ENCODE measurements at regions not wholly inside any gene's neighbourhood (a gene's known extent, or its start where the extent isn't known, plus 50 kb on each side); places are given as distances from the start of the nearest gene placed in this dataset.

- DNase-seq = no peak
Measured at GRCh38 chr14:29222006-29222405, 455.4 kb downstream of the FOXG1 start.

DNA sequence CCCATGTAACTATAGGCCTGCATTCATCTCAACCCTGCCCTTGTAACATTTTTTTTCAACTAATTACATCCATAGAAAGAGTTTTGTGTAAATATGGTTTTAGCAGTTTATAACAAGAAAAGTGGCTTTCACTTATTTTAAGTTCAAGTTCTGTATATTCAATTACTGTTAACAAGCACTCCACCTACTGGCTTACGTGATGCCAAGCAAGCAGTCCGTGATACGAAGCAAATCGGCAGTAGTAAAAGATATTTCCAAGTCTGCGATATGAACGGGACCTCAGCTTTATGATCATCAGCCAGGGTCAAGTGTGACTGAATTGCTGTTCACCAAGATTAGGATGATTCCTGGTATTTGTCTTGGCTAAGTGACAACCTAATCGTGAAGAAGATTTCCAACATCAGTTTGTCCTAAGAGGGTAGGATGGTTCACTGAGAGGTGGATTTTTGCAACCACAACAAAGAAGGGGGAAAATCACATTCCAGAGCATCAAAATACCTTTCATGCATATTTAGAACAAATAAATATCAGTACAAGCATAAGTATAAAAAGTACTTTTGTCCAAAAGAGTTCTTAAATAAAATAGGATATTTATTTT is 456.2 kb downstream of the FOXG1 start:
- peak in 3 of 4 experiments; percentile 2 to 7 (median 6) for DNase-seq

DNA sequence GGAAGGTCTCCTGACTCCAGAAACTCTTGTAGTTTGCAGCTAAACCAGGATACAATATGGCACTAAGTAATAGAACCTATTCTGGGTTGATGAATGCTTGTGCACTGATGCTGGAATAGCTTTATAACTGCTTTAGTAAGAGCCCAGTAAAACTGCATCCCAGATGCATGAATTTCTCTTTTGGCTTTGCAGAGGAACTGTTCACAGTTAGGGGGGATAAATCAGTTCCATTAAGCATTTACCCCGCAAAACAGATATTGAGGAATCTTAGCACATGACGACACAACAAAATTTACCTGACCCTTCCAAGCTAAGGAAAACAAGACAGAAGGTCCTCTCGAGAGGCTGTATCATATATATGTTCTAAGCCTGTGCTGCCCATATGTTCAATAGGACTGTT is 457.4 kb downstream of the FOXG1 start:
- DNase-seq = no peak

- no peak for DNase-seq
Measured at GRCh38 chr14:29227631-29228030, 461.0 kb downstream of the FOXG1 start.

DNA sequence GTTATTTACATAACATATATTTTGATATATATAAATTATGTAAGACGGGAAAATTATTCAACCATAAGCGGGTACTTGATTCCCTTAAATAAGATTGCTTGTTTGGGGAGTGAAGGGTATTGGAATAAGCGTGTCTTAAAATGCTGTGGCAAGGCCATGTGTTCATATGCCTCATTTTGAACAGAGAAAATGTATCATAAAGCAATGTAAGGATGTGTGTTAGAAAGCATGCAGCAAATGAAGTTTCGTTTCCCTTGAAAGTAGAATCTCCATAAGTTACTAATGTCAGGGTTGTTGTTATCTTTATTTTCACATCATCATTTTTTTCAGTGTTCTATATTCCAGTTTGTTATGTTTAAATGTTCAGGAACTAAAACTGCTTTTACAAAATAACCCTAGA is 465.6 kb downstream of the FOXG1 start:
- no peak for DNase-seq

- DNase-seq = no peak
Measured at GRCh38 chr14:29232711-29233110, 466.1 kb downstream of the FOXG1 start.

DNA sequence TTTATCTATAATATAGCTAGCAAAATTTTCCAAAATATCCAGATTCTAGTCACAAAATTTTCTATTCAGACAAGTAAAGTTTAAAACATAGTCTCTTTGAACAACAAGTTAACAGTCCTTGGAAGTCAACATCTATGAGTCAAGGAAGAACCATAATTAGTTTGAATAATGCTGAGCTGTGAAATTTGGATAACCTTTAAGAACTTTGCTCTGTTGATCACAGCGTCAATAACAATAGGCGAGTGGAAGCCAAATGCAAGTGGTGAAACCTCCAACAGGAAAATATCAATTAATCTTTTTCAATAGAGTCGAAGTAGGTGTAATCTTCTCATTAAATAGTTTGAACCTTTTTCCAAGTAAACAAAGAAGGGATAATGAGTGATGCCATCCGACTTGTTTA is 466.6 kb downstream of the FOXG1 start:
- DNase-seq = no peak

DNA sequence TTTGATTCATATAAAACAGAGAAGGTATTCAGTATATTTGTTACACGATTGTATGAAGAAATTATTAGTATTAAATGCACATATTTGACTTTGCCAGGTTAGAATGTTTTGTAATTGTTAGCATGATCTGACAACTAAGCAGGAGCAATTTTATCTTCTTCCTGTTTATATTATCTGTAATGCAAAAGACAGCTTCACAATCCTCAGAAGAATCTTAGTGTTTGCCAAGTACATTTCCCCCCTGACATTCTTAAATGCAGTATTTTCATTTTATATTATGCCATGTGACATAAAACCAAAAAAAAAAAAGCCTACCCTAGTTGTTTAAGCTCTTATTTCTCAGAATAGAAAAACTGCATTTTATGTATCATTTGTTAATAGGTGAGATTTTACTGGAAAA is 469.4 kb downstream of the FOXG1 start:
- DNase-seq = no peak

DNA sequence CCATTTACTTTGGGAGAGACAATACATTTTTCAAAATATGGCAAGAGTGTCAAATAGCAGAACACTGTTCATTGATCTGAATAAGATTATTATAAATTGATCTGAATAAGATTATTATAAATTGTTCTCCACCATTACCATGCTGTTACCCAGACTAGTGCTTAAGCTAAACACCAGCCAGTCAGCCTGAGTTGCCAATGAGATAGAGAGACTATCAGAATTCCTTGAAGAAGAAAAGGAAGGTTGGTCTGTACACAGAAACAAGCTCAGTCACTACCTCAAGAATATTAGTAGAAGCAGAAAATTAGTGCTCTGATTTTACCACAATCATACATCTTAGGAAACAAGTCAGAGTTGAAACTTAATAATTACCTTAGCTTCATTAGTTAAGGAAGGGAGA is 469.8 kb downstream of the FOXG1 start:
- no peak for DNase-seq

DNA sequence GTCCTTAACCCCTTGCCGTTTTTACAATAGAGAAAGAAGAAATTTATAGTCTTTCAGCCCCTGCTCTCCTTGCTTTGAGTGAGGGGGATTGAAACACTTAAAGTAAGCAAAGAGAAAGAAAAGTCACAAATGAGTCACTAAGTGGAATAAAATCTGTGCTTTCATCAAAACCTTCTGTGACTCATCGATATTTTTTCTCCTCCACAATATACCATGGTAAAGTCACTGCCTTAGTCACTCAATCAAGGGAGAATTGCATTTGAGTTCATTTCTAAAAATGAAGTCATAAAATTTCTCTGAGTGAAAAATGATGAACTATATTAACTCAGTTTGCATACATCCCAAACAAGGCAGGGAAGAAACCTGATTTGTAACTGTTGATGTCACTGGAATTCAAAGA is 470.3 kb downstream of the FOXG1 start:
- DNase-seq = no peak

DNA sequence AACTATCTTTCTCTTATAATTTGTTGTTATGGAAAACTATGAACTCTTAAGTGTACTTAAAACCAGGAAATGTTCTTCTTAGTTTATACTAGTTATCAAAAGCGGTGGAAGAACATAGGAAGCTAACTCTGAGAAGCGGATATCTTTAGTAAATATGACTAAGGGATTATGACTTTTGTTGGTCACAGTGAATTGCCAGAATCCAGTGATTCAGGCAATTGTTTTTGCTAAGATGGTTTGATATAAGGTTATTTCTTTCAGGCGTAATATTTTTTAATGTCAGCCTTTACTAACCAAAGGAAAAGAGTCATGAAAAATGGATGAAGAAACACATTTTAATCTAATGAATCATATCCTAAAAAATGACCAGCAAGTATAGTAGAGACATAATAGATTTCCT is 473.5 kb downstream of the FOXG1 start:
- DNase-seq = no peak

- DNase-seq = no peak
Measured at GRCh38 chr14:29242755-29243754, 476.5 kb downstream of the FOXG1 start.

DNA sequence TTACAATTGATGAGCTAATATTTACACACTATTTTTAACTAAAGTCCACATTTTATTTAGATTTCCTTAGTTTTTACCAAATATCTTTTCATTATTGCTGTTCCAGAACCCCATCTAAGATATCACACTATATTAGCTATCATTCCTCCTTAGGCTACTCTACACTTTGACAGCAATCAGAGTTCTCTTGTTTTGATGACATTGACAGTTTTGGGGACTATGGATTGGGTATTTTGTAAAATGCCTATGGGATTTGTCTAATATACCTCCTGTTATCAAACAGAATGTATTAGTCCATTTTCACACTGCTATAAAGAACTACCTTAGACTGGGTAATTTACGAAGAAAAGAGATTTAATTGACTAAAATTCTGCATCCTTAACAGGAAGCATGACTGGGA is 489.1 kb downstream of the FOXG1 start:
- DNase-seq = no peak

- DNase-seq = no peak
Measured at GRCh38 chr14:29262979-29263378, 496.4 kb downstream of the FOXG1 start.

- no peak for DNase-seq
Measured at GRCh38 chr14:29264865-29265264, 498.3 kb downstream of the FOXG1 start.

DNA sequence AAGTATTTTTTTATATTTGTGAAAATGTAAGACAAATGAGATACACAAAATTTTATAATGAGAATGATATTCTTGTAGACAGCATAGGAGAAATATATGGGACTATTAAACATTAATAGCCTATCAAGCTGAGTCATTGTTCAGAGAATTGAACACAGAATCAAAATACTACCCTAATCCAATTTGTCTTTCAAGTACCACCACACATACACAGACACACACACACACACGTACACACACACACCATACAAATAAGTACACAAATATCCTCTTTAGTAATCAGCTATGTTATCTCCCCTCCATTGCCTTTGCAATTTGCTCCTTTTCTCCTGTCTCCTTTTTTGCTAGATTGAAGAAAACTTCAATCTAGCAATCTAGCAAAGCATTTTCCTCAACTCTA is 499.3 kb downstream of the FOXG1 start:
- DNase-seq = no peak

DNA sequence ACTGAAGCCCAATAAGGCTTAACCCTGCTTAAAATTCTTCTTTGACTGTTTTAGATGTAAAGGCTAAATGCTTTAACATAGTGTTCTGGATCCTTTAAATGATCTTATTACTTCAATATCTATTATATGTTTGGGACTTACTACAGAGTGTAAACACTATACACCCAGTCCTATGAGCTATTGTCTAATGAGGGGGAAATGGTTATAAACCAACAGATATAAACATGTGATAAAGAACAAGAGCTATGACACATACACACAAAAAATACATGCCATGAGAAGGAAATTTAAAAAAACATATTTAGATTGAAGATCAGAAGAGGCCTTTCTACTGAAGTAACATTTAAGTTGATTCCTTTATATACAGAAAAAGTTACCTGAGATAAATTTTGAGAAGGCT is 505.1 kb downstream of the FOXG1 start:
- no peak for DNase-seq

GRCh38 chr14:29273513-29273912 is 506.9 kb downstream of the FOXG1 start:
- no peak for DNase-seq

DNA sequence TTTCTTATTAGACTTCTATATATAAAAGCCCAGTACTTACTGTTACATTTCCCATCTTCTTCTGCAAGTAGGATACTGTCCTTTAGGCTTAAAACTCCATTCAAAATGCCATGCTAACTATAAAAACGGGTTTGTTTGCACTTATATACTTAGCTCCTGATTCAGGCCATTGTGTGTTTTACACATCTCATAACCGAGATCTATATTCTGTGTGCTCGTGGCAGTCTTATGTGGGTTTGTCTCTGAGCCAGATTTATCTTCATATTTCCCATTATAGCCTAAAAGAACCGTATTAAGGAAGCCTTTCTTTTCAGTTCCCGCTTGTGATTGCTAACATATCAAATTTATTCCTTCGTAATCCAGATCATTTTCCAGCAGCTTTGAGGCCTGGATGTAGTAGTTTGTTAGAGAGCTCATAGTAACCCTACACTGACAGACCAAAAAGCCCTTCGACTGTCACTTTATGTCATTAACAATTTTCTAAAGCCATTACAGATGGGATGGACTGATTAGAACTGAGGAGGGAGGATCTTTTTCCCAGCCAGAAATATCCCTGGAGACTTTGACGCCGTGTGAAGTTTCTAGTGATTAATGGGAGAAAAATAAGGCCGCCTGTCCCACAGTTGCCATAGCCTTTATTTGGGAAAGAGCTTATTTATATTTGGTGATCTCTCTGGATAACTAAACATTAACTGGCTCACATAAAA is 508.5 kb downstream of the FOXG1 start:
- DNase-seq = no peak

- no peak for DNase-seq
Measured at GRCh38 chr14:29278301-29279263, 512.0 kb downstream of the FOXG1 start.

- DNase-seq = no peak
Measured at GRCh38 chr14:29282169-29282568, 515.6 kb downstream of the FOXG1 start.

DNA sequence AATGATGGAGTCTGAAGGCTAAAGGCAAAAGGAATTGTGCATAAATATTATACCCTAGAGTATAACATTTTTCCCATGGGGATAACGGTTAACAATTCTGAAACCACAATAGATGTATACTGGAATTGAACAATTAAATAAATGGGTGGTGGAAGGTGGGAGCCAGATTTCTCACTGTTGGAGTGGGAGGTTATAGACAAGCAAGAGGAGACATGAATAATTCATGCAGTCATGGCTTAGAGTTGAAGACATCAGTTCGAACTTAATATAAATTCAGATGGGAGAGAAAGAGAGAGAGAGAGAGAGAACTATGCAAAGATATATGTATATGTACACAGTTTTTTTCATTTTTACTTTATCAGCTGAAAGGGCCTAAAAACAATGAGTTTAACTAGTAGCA is 523.9 kb downstream of the FOXG1 start:
- no peak for DNase-seq
